Tibial artery (tissue), 4 donors: ENCODE measurements at regions not wholly inside any gene's neighbourhood (a gene's known extent, or its start where the extent isn't known, plus 50 kb on each side); places are given as distances from the start of the nearest gene placed in this dataset.
"Not testable (repeated sequence)": the region's sequence is repeated elsewhere in the genome, so short reads cannot be mapped to it uniquely, and the experiment has no call there.

Experiments
- DNase-seq, 2 donors: peaks; one replicate each; pipeline ENCODE4 v3.0.0-alpha.2; 2019
- H3K27ac ChIP-seq, 2 donors: fragments of 200-600 bp; sonication (generic) in 1 of 2; 1 replicate in 1 of 2; 2 replicates in 1 of 2; pipeline ENCODE4 v1.5.1; 2018 to 2019; ENCODE audit warnings: mild to moderate bottlenecking in 1 of 2
- H3K27me3 ChIP-seq, 2 donors: fragments of 200-600 bp; sonication (generic) in 1 of 2; one replicate each; pipeline versions ENCODE4 v1.5.1 to v1.6.0; 2016 to 2019
- H3K36me3 ChIP-seq, 3 donors: fragments of 200-600 bp; sonication (generic) in 2 of 3; one replicate each; pipeline ENCODE4 v1.5.1; 2016 to 2019; ENCODE audit warnings: mild to moderate bottlenecking in 2 of 3
- H3K4me1 ChIP-seq, 4 donors: fragments of 200-600 bp; sonication (generic) in 2 of 4; 1 replicate in 3 of 4; 2 replicates in 1 of 4; pipeline ENCODE4 v1.5.1; 2016 to 2019
- H3K4me3 ChIP-seq, 2 donors: fragments of 200-600 bp; sonication (generic) in 1 of 2; 1 replicate in 1 of 2; 2 replicates in 1 of 2; pipeline ENCODE4 v1.5.1; 2018 to 2019; ENCODE audit warnings: mild to moderate bottlenecking in 2 of 2
- H3K9me3 ChIP-seq, 3 donors: fragments of 200-600 bp; sonication (generic) in 1 of 3; one replicate each; pipeline ENCODE4 v1.5.1; 2016 to 2019
- CTCF ChIP-seq, 2 experiments: fragments of 200-600 bp in 1 of 2; fragments of 450-650 bp in 1 of 2; IDR thresholded peaks; one replicate each; pipeline ENCODE4 v1.5.1; 2017 to 2019; ENCODE audit warnings: antibody characterized with exemption in 2 of 2, mild to moderate bottlenecking in 1 of 2, moderate library complexity in 1 of 2
- intact Hi-C: fragments of 100-400 bp; cut with DNase I; formaldehyde crosslinking; loops from one replicate; pipeline ENCODE4 v1.15.0; 2023; ENCODE audit warnings: low total_unique reads

DNA sequence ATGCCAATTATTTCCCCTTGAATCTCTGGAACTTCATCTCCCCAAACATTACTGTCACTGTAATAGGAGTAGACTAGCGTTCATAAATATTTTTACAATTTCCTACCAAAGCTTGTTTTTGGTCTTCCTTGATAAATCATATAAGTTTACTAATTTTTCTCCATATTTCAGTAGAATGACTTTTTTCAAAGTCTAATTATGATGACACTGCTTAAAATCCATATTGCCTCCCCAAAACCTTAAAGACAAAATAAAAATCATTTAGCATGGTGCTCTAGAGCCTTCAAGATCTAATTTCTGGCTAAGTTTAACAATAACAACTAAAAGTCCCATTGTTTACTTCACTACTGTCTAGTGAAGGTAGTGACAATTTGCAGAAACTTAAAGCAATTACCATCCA, 474.2 kb upstream of the CHRM3 start:
- Histone ChIP-seq H3K4me3 (no peak overlapping the region), H3K27me3 (no peaks in the 10 kb centered on the region), H3K27ac (no peak overlapping the region), H3K36me3 (no peaks in the 10 kb centered on the region), H3K4me1 (no peaks in the 10 kb centered on the region), H3K9me3 (no peaks in the 10 kb centered on the region)
- TF ChIP-seq CTCF (IDR thresholded peaks at IDR 0.05), result no peak
- intact Hi-C loops, result no loop called here
- no peak for DNase-seq

DNA sequence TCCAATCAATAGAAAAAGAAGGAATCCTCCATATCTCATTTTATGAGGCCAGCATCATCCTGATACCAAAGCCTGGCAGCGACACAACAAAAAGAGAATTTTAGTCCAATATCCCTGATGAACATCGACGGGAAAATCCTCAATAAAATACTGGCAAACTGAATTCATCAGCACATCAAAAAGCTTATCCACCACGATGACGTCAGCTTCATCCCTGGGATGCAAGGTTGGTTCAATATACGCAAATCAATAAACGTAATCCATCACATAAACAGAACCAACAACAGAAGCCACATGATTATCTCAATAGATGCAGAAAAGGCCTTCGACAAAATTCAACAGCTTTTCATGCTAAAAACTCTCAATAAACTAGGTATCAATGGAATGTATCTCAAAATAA, 483.6 kb upstream of the CHRM3 start:
- H3K27ac ChIP-seq, H3K4me3 ChIP-seq, H3K4me1 ChIP-seq, H3K27me3 ChIP-seq, intact Hi-C loops, H3K9me3 ChIP-seq, DNase-seq, H3K36me3 ChIP-seq: not testable (repeated sequence)

GRCh38 chr1:238900334-238900865, 486.0 kb upstream of the CHRM3 start:
- H3K36me3 ChIP-seq, result no peaks in the 10 kb centered on the region
- H3K9me3 ChIP-seq, result no peaks in the 10 kb centered on the region
- DNase-seq, result no peak
- intact Hi-C loops, result no loop called here
- TF ChIP-seq CTCF (IDR thresholded peaks at IDR 0.05), result no peak
- no peak overlapping the region for H3K4me3 ChIP-seq
- no peaks in the 10 kb centered on the region for H3K4me1 ChIP-seq
- no peak overlapping the region for H3K27ac ChIP-seq
- H3K27me3 ChIP-seq, result no peaks in the 10 kb centered on the region

- Histone ChIP-seq H3K4me3 (no peak overlapping the region), H3K4me1 (no peaks in the 10 kb centered on the region), H3K27me3 (no peaks in the 10 kb centered on the region), H3K27ac (no peak overlapping the region), H3K9me3 (no peaks in the 10 kb centered on the region), H3K36me3 (no peaks in the 10 kb centered on the region)
- intact Hi-C loops, result no loop called here
- DNase-seq, result no peak
- no peak for TF ChIP-seq CTCF (IDR thresholded peaks at IDR 0.05)
These were observed 487.5 kb upstream of the CHRM3 start for GRCh38 chr1:238898856-238899255.

GRCh38 chr1:238895911-238896310, 490.5 kb upstream of the CHRM3 start:
- no peak for DNase-seq
- no peaks in the 10 kb centered on the region for H3K27me3 ChIP-seq
- H3K9me3 ChIP-seq, result no peaks in the 10 kb centered on the region
- intact Hi-C loops, result no loop called here
- TF ChIP-seq CTCF (IDR thresholded peaks at IDR 0.05), result no peak
- no peak overlapping the region for H3K4me3 ChIP-seq
- no peaks in the 10 kb centered on the region for H3K4me1 ChIP-seq
- H3K36me3 ChIP-seq, result no peaks in the 10 kb centered on the region
- H3K27ac ChIP-seq, result no peak overlapping the region

GRCh38 chr1:238892612-238893011, 493.8 kb upstream of the CHRM3 start:
- no peak overlapping the region for H3K4me3 ChIP-seq
- DNase-seq, result no peak
- no peaks in the 10 kb centered on the region for H3K36me3 ChIP-seq
- H3K27me3 ChIP-seq, result no peaks in the 10 kb centered on the region
- no peak overlapping the region for H3K27ac ChIP-seq
- no peak for TF ChIP-seq CTCF (IDR thresholded peaks at IDR 0.05)
- H3K9me3 ChIP-seq, result no peaks in the 10 kb centered on the region
- H3K4me1 ChIP-seq, result no peaks in the 10 kb centered on the region
- intact Hi-C loops, result no loop called here
